ENCODE measurements at regions not wholly inside any gene's neighbourhood (a gene's known extent, or its start where the extent isn't known, plus 50 kb on each side); places are given as distances from the start of the nearest gene placed in this dataset.

DNA sequence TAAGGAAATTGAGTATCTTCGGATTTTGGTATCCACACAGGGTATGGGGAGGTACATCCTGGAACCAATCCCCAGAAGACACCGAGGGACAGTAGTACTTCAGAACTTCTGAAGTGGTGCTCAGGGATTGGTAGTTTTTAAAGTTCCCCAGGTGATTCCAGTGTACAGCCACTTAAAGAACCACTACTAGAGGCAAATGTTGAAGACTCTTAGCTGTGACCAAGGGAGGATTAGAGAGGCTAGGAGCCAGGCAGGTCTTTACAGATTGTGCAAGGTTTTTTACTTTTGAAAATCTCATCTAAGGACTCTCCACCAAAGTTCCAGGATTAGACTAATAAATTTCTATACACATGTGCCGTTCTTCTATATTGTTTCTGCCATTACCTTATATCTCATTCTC, 52.9 kb upstream of the GLS start:
- Histone ChIP-seq H3K4me3 (no peak overlapping the region), H3K4me1 (peaks cover 0 to 4% (median 0%) of the 10 kb centered on the region in 4 donors), H3K27me3 (no peaks in the 10 kb centered on the region), H3K36me3 (no peaks in the 10 kb centered on the region), H3K27ac (no peak overlapping the region), H3K9me3 (no peaks in the 10 kb centered on the region)
- TF ChIP-seq EP300 (IDR thresholded peaks at IDR 0.05) (no peak), POLR2A (IDR thresholded peaks at IDR 0.05) (no peak), CTCF (IDR thresholded peaks at IDR 0.05) (no peak), POLR2AphosphoS5 (IDR thresholded peaks at IDR 0.05) (no peak)
- WGBS, 2 donors: 63 to 64% methylated on average over 3 of the region's 3 CpGs
- peak; percentile 19 to 55 for ATAC-seq (ENCODE audit: low FRiP score in 2 of 2)
- DNase-seq: peak in 1 of 2 donors; percentile 28

DNA sequence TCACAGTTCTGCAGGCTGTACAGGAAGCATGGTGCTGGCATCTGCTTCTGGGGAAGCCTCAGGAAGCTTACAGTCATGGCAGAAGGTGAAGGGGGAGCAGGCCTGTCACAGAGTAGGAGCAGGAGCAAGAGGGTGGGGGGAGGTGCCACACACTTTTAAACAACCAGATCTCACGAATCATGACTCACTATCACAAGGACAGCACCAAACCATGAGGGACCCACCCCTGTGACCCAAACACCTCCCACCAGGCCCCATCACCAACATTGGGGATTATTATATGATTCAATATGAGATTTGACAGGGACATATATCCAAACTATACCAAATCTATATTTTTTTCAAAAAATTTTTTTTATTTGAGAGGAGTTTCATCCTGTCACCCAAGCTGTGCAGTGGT, 51.0 kb upstream of the GLS start:
- H3K36me3 ChIP-seq: no peaks in the 10 kb centered on the region
- H3K9me3 ChIP-seq: no peaks in the 10 kb centered on the region
- H3K27ac ChIP-seq: no peak overlapping the region
- H3K4me3 ChIP-seq: no peak overlapping the region
- DNase-seq: no peak
- TF ChIP-seq CTCF (IDR thresholded peaks at IDR 0.05): no peak
- no peak for TF ChIP-seq POLR2A (IDR thresholded peaks at IDR 0.05)
- TF ChIP-seq POLR2AphosphoS5 (IDR thresholded peaks at IDR 0.05): no peak
- no peak for TF ChIP-seq EP300 (IDR thresholded peaks at IDR 0.05)
- H3K4me1 ChIP-seq: peaks cover 0 to 4% (median 0%) of the 10 kb centered on the region in 4 donors
- ATAC-seq (ENCODE audit: low FRiP score in 2 of 2): no peak
- WGBS, 2 donors: 88 to 100% methylated on average over 1 of the region's 1 CpG
- no peaks in the 10 kb centered on the region for H3K27me3 ChIP-seq
